ENCODE measurements at regions not wholly inside any gene's neighbourhood (a gene's known extent, or its start where the extent isn't known, plus 50 kb on each side); places are given as distances from the start of the nearest gene placed in this dataset.

- H2AFZ ChIP-seq (ENCODE audit: low read depth, low read length), result no peak overlapping the region
- no peaks in the 10 kb centered on the region for H3K36me3 ChIP-seq (ENCODE audit: control insufficient read depth in 2 of 2, extremely low read depth in 1 of 2, insufficient read depth in 2 of 2, low read length in 2 of 2)
- DNase-seq (ENCODE audit: low read depth, low spot score) (no peak), FAIRE-seq (no peak)
- TF ChIP-seq CTCF (IDR thresholded peaks at IDR 0.05; ENCODE audit: extremely low read depth in 1 of 2, insufficient read depth in 1 of 2, low read depth in 1 of 2, low read length in 2 of 2) (no peak), JUN (IDR thresholded peaks at IDR 0.05; ENCODE audit: borderline replicate concordance, insufficient read depth, insufficient read length, low read depth) (no peak), POLR2A (IDR thresholded peaks at IDR 0.05; ENCODE audit: low read depth, low read length) (no peak), POLR2AphosphoS5 (IDR thresholded peaks at IDR 0.05; ENCODE audit: insufficient read depth, low read depth, low read length) (no peak), GATA2 (IDR thresholded peaks at IDR 0.05; ENCODE audit: insufficient read depth, insufficient read length, low read depth, low read length) (no peak), MYC (IDR thresholded peaks at IDR 0.05; ENCODE audit: low read depth, low read length) (no peak), MAX (IDR thresholded peaks at IDR 0.05; ENCODE audit: insufficient read depth, insufficient read length) (no peak), FOS (IDR thresholded peaks at IDR 0.05; ENCODE audit: borderline replicate concordance, insufficient read depth, low read length) (no peak), EZH2 (IDR thresholded peaks at IDR 0.05; ENCODE audit: borderline replicate concordance, low read depth, low read length, severe bottlenecking) (no peak)
- no peaks in the 10 kb centered on the region for H3K79me2 ChIP-seq (ENCODE audit: control insufficient read depth, insufficient read depth, low read length)
- ChIA-PET POLR2A (no interaction called here), CTCF (no interaction called here)
- H3K9ac ChIP-seq (replicated peaks; ENCODE audit: extremely low read depth, insufficient read depth, low read length), result no peak overlapping the region
- H4K20me1 ChIP-seq (replicated peaks; ENCODE audit: control insufficient read depth, extremely low read depth, insufficient read depth, low read length), result no peaks in the 10 kb centered on the region
- H3K27ac ChIP-seq (ENCODE audit: insufficient read depth, low read depth, low read length), result no peak overlapping the region
- no peaks in the 10 kb centered on the region for H3K27me3 ChIP-seq (ENCODE audit: control insufficient read depth in 2 of 2, insufficient read depth in 2 of 2, low read length in 2 of 2)
- H3K9me1 ChIP-seq (replicated peaks; ENCODE audit: control insufficient read depth, extremely low read depth, insufficient read depth, low read length), result no peaks in the 10 kb centered on the region
- no peak overlapping the region for H3K4me2 ChIP-seq (ENCODE audit: insufficient read depth, low read length)
- no peaks in the 10 kb centered on the region for H3K9me3 ChIP-seq (replicated peaks; ENCODE audit: control insufficient read depth, insufficient read depth, low read length)
- BruUV-seq (replicated peaks), result no TSS peak
- dilution Hi-C loops (cut with MboI; ENCODE audit: extremely low pct_ligation_motif_present, low sequenced_read_pairs), result no loop called here
- intact Hi-C loops (cut with micrococcal nuclease), result no loop called here
- no peaks in the 10 kb centered on the region for H3K4me1 ChIP-seq (ENCODE audit: control insufficient read depth, extremely low read depth, insufficient read depth, low read length)
- no peak overlapping the region for H3K4me3 ChIP-seq (replicated peaks in 1 of 3; ENCODE audit: insufficient read depth in 1 of 3, low read depth in 1 of 3, low read length in 3 of 3)
Observed at GRCh38 chr12:67111182-67111581, 158.0 kb upstream of the CAND1 start.
